HCT116 (cell line): ENCODE measurements at regions not wholly inside any gene's neighbourhood (a gene's known extent, or its start where the extent isn't known, plus 50 kb on each side); places are given as distances from the start of the nearest gene placed in this dataset.

Experiments used
- CTCF ChIP-seq, 3 experiments: fragments of 200-600 bp in 1 of 3; sonication (generic) in 1 of 3; IDR thresholded peaks in 2 of 3; conservative IDR thresholded peaks in 1 of 3; 2 replicates each; pipeline ENCODE4 v1.5.1; 2012 to 2017; ENCODE audit warnings: low read depth in 2 of 3, low read length in 2 of 3, antibody characterized with exemption in 1 of 3, borderline replicate concordance in 1 of 3, control low read depth in 1 of 3, mild to moderate bottlenecking in 1 of 3, mixed read lengths in 1 of 3, mixed run types in 1 of 3, moderate library complexity in 1 of 3; ENCODE audit not compliant: insufficient read depth in 1 of 3
- EZH2 ChIP-seq: fragments of 200-600 bp; sonication (generic); IDR thresholded peaks from 2 replicates; pipeline ENCODE4 v1.6.1; 2017; ENCODE audit warnings: antibody characterized with exemption, mixed run types
- EZH2phosphoT487 ChIP-seq: fragments of 200-600 bp; IDR thresholded peaks from 2 replicates; pipeline ENCODE4 v1.6.1; 2018; ENCODE audit warnings: antibody characterized with exemption, borderline replicate concordance
- POLR2A ChIP-seq: IDR thresholded peaks from 2 replicates; pipeline ENCODE4 v1.7.0; 2011; ENCODE audit warnings: borderline replicate concordance; ENCODE audit not compliant: insufficient read depth, insufficient read length; ENCODE audit errors: extremely low read depth
- POLR2AphosphoS5 ChIP-seq: IDR thresholded peaks from 2 replicates; pipeline ENCODE4 v1.6.1; 2011; ENCODE audit warnings: mild to moderate bottlenecking, low read depth, low read length, moderate library complexity
- RAD21 ChIP-seq: IDR thresholded peaks from 2 replicates; pipeline ENCODE4 v1.6.1; 2012; ENCODE audit warnings: low read depth, mild to moderate bottlenecking
- REST ChIP-seq: IDR thresholded peaks from 2 replicates; pipeline ENCODE4 v1.6.1; 2012; ENCODE audit warnings: low read depth
- SIN3A ChIP-seq: IDR thresholded peaks from 2 replicates; pipeline ENCODE4 v1.6.1; 2012; ENCODE audit warnings: low read depth
- TCF7L2 ChIP-seq: IDR thresholded peaks from 2 replicates; pipeline ENCODE4 v1.7.0; 2011; ENCODE audit warnings: borderline replicate concordance, inconsistent platforms; ENCODE audit not compliant: insufficient read depth, insufficient read length; ENCODE audit errors: extremely low read depth
- YY1 ChIP-seq: IDR thresholded peaks from 2 replicates; pipeline ENCODE4 v1.6.1; 2011; ENCODE audit warnings: low read length, low read depth, moderate library complexity, mild to moderate bottlenecking; ENCODE audit not compliant: insufficient replicate concordance; ENCODE audit errors: extremely low read depth
- ZBTB33 ChIP-seq: IDR thresholded peaks from 2 replicates; pipeline ENCODE4 v1.6.1; 2011; ENCODE audit warnings: mild to moderate bottlenecking, low read length, moderate library complexity; ENCODE audit not compliant: insufficient replicate concordance; ENCODE audit errors: extremely low read depth

GRCh38 chr4:133424605-133425004, 275.5 kb downstream of the PCDH10 start:
- TF ChIP-seq EZH2 (no peak), TCF7L2 (no peak), POLR2A (no peak), SIN3A (no peak), CTCF (IDR thresholded peaks at IDR 0.05 in 2 of 3, conservative IDR thresholded peaks at IDR 0.05 in 1 of 3; ENCODE audit: borderline replicate concordance in 1 of 3, insufficient read depth in 1 of 3, low read depth in 2 of 3, low read length in 2 of 3) (no peak), ZBTB33 (no peak), RAD21 (no peak), EZH2phosphoT487 (no peak), POLR2AphosphoS5 (no peak), REST (no peak), YY1 (no peak)
